HCT116 (cell line): ENCODE measurements at regions not wholly inside any gene's neighbourhood (a gene's known extent, or its start where the extent isn't known, plus 50 kb on each side); places are given as distances from the start of the nearest gene placed in this dataset.

Experiments
- ATAC-seq: fragments of 200-7000 bp; cut with Tn5 transposase; 2 replicates; pipeline ENCODE4 v1.9.1; 2020; ENCODE audit warnings: mild to moderate bottlenecking, moderate library complexity
- BruUV-seq: library from RNA; stranded (reverse); fragments of 400-500 nt; replicated peaks from 2 replicates; lab custom pipeline; 2021; lab: Mats Ljungman, UMichigan
- CTCF ChIA-PET: fragments of 300-600 bp; sonication (Branson Sonifier 250); formaldehyde crosslinking; loops from one replicate; lab custom pipeline; 2021; ENCODE audit warnings: antibody characterized with exemption; lab: Charles Lee
- POLR2A ChIA-PET: fragments of 300-600, 350-600 bp; sonication (Branson Sonifier 250); formaldehyde crosslinking; loops from one replicate; lab custom pipeline; 2021; ENCODE audit warnings: antibody characterized with exemption; lab: Charles Lee
- RAD21 ChIA-PET, 2 experiments: fragments of 300-600 bp; sonication (Branson Sonifier 250); formaldehyde crosslinking; loops; one replicate each; lab custom pipeline; 2023; ENCODE audit warnings: low total read pairs in 2 of 2; ENCODE audit not compliant: uncharacterized antibody in 2 of 2, unreplicated experiment in 2 of 2, low non-redundant PET in 1 of 2; lab: Charles Lee
- DNase-seq: peaks from one replicate; pipeline ENCODE4 v3.0.0-alpha.2; 2010; ENCODE audit warnings: low read depth, low spot score
- H2AFZ ChIP-seq: fragments of 200-600 bp; shearing (Covaris generic), sonication (generic); 2 replicates; pipeline ENCODE4 v1.6.1; 2017; ENCODE audit warnings: low read depth, mixed run types, mixed read lengths, antibody characterized with exemption, low read length; ENCODE audit not compliant: poor library complexity, severe bottlenecking
- H3K27ac ChIP-seq: 2 replicates; pipeline ENCODE4 v1.5.1; 2012; ENCODE audit warnings: low read depth, low read length
- H3K27me3 ChIP-seq: fragments of 200-600 bp; sonication (generic); 2 replicates; pipeline ENCODE4 v1.6.1; 2016; ENCODE audit warnings: mixed run types, low read length, mixed read lengths; ENCODE audit not compliant: insufficient read depth
- H3K36me3 ChIP-seq, 2 experiments: fragments of 200-500 bp in 1 of 2; fragments of 200-600 bp in 1 of 2; sonication (Bioruptor generic) in 1 of 2; sonication (generic) in 1 of 2; 2 replicates each; pipeline versions ENCODE4 v1.5.1 to v1.6.1; 2014 to 2016; ENCODE audit warnings: low read length in 2 of 2, inconsistent platforms in 1 of 2, mixed read lengths in 1 of 2, mixed run types in 1 of 2; ENCODE audit not compliant: insufficient read depth in 2 of 2, control insufficient read depth in 1 of 2
- H3K4me1 ChIP-seq, 2 experiments: fragments of 200-600 bp in 1 of 2; sonication (generic) in 1 of 2; 2 replicates each; pipeline versions ENCODE4 v1.5.1 to v1.6.1; 2012 to 2017; ENCODE audit warnings: low read length in 2 of 2, inconsistent platforms in 1 of 2, mild to moderate bottlenecking in 1 of 2, mixed read lengths in 1 of 2, mixed run types in 1 of 2, moderate library complexity in 1 of 2; ENCODE audit not compliant: insufficient read depth in 2 of 2, control insufficient read depth in 1 of 2
- H3K4me2 ChIP-seq: fragments of 200-600 bp; sonication (generic); 2 replicates; pipeline ENCODE4 v1.6.1; 2017; ENCODE audit warnings: mixed run types, low read length, mixed read lengths
- H3K4me3 ChIP-seq, 2 experiments: fragments of 200-600 bp in 1 of 2; sonication (generic) in 1 of 2; replicated peaks in 1 of 2; 2 replicates each; pipeline ENCODE4 v1.5.1; 2011 to 2016; ENCODE audit warnings: low read length in 2 of 2, control low read depth in 1 of 2, low read depth in 1 of 2, mild to moderate bottlenecking in 1 of 2, mixed read lengths in 1 of 2, mixed run types in 1 of 2
- H3K79me2 ChIP-seq: fragments of 200-600 bp; sonication (generic); 2 replicates; pipeline ENCODE4 v1.6.1; 2017; ENCODE audit warnings: mild to moderate bottlenecking, mixed run types, low read length, moderate library complexity, mixed read lengths; ENCODE audit not compliant: insufficient read depth
- H3K9ac ChIP-seq: fragments of 200-600 bp; sonication (generic); 2 replicates; pipeline ENCODE4 v1.6.1; 2016; ENCODE audit warnings: low read length, mixed read lengths
- H3K9me2 ChIP-seq: fragments of 200-600 bp; sonication (generic), shearing (Covaris generic); 2 replicates; pipeline ENCODE4 v1.6.1; 2017; ENCODE audit warnings: mixed run types, mild to moderate bottlenecking, moderate library complexity; ENCODE audit not compliant: insufficient read depth
- H3K9me3 ChIP-seq, 2 experiments: fragments of 200-500 bp in 1 of 2; fragments of 200-600 bp in 1 of 2; sonication (Bioruptor generic) in 1 of 2; sonication (generic) in 1 of 2; 2 replicates each; pipeline ENCODE4 v1.6.1; 2014 to 2017; ENCODE audit warnings: low read length in 2 of 2, mixed read lengths in 2 of 2, inconsistent platforms in 1 of 2, low read depth in 1 of 2, mild to moderate bottlenecking in 1 of 2, mixed run types in 1 of 2, moderate library complexity in 1 of 2; ENCODE audit not compliant: control insufficient read depth in 1 of 2, insufficient read depth in 1 of 2
- H4K20me1 ChIP-seq: fragments of 200-600 bp; sonication (generic), shearing (Covaris generic); 2 replicates; pipeline ENCODE4 v1.6.1; 2017; ENCODE audit warnings: mixed run types, mild to moderate bottlenecking, moderate library complexity; ENCODE audit not compliant: insufficient read depth
- CBX3 ChIP-seq: IDR thresholded peaks from 2 replicates; pipeline ENCODE4 v1.6.1; 2012; ENCODE audit warnings: low read depth
- CEBPB ChIP-seq: IDR thresholded peaks from 2 replicates; pipeline ENCODE4 v1.6.1; 2012; ENCODE audit warnings: low read depth
- ELF1 ChIP-seq: IDR thresholded peaks from 2 replicates; pipeline ENCODE4 v1.6.1; 2012; ENCODE audit warnings: low read depth, borderline replicate concordance
- EZH2 ChIP-seq: fragments of 200-600 bp; sonication (generic); IDR thresholded peaks from 2 replicates; pipeline ENCODE4 v1.6.1; 2017; ENCODE audit warnings: antibody characterized with exemption, mixed run types
- EZH2phosphoT487 ChIP-seq: fragments of 200-600 bp; IDR thresholded peaks from 2 replicates; pipeline ENCODE4 v1.6.1; 2018; ENCODE audit warnings: antibody characterized with exemption, borderline replicate concordance
- POLR2A ChIP-seq: IDR thresholded peaks from 2 replicates; pipeline ENCODE4 v1.7.0; 2011; ENCODE audit warnings: borderline replicate concordance; ENCODE audit not compliant: insufficient read depth, insufficient read length; ENCODE audit errors: extremely low read depth
- YY1 ChIP-seq: IDR thresholded peaks from 2 replicates; pipeline ENCODE4 v1.6.1; 2011; ENCODE audit warnings: low read length, low read depth, moderate library complexity, mild to moderate bottlenecking; ENCODE audit not compliant: insufficient replicate concordance; ENCODE audit errors: extremely low read depth
- ZNF274 ChIP-seq: fragments of 200-500 bp; sonication (Bioruptor generic); IDR thresholded peaks from 2 replicates; pipeline ENCODE4 v1.6.1; 2014; ENCODE audit warnings: mild to moderate bottlenecking, low read depth, low read length, inconsistent platforms
- intact Hi-C: fragments of 100-400 bp; cut with micrococcal nuclease; formaldehyde crosslinking; loops from 2 replicates; pipeline ENCODE4 v1.10.0; 2022
- TF ChIP-seq, protein P1 (sequence below): IDR thresholded peaks from 2 replicates; pipeline ENCODE4 v1.6.1; 2011; ENCODE audit warnings: mild to moderate bottlenecking, low read length, moderate library complexity; ENCODE audit not compliant: insufficient replicate concordance; ENCODE audit errors: extremely low read depth
- TF ChIP-seq, protein P2 (sequence below): IDR thresholded peaks from 2 replicates; pipeline ENCODE4 v1.6.1; 2012
- TF ChIP-seq, protein P3 (sequence below): IDR thresholded peaks from 2 replicates; pipeline ENCODE4 v1.6.1; 2012; ENCODE audit warnings: low read depth

DNA sequence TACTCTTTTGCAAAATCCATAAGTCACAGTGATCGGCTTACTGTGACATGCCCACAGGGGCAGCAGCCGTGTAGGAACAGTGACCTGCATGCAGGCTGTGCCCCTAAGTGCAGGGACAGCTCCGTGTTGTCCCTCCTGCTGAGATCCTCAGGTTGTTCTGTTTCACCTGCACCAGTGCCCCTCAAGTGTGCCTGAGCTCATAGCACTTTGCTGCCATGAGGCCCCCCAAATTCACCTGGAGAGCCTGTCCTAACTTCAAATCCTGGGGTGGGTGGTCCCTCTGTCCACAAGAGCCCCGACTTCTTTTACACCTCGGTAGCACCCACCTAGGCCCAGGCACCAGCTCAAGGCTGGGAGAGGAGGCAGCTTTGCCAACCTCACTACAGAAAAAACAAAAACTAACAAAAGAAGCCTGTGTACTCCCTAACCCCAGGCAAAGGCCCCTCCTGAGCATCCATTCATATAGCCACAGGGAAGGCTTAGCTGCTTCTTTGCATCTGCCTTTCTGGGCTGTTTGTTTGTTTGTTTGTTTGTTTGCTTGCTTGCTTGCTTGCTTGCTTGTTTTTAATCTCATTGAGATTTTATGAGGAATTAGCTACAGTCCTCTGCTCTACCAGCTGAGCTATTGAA is 214.5 kb downstream of the AUH start:
- H3K4me2 ChIP-seq, result no peak overlapping the region
- BruUV-seq, result no TSS peak
- peaks cover 0 to 11% of the 10 kb centered on the region in 2 experiments; a peak in 2 of 4 replicates for H3K4me1 ChIP-seq
- intact Hi-C loops, result no loop called here
- H3K4me3 ChIP-seq, result no peak overlapping the region
- ATAC-seq (no peak), DNase-seq (no peak)
- no peaks in the 10 kb centered on the region for H3K9me2 ChIP-seq
- H3K9ac ChIP-seq, result no peak overlapping the region
- no peaks in the 10 kb centered on the region for H3K36me3 ChIP-seq
- TF ChIP-seq, protein P1, sequence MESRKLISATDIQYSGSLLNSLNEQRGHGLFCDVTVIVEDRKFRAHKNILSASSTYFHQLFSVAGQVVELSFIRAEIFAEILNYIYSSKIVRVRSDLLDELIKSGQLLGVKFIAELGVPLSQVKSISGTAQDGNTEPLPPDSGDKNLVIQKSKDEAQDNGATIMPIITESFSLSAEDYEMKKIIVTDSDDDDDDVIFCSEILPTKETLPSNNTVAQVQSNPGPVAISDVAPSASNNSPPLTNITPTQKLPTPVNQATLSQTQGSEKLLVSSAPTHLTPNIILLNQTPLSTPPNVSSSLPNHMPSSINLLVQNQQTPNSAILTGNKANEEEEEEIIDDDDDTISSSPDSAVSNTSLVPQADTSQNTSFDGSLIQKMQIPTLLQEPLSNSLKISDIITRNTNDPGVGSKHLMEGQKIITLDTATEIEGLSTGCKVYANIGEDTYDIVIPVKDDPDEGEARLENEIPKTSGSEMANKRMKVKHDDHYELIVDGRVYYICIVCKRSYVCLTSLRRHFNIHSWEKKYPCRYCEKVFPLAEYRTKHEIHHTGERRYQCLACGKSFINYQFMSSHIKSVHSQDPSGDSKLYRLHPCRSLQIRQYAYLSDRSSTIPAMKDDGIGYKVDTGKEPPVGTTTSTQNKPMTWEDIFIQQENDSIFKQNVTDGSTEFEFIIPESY, result no peak
- TF ChIP-seq YY1, result no peak
- TF ChIP-seq POLR2A, result no peak
- TF ChIP-seq, protein P2, sequence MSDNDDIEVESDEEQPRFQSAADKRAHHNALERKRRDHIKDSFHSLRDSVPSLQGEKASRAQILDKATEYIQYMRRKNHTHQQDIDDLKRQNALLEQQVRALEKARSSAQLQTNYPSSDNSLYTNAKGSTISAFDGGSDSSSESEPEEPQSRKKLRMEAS, result no peak
- TF ChIP-seq CEBPB, result no peak
- TF ChIP-seq EZH2, result no peak
- no peak for TF ChIP-seq CBX3
- POLR2A ChIA-PET, result no interaction called here
- no peaks in the 10 kb centered on the region for H3K79me2 ChIP-seq
- RAD21 ChIA-PET, result no interaction called here
- CTCF ChIA-PET, result no interaction called here
- H3K9me3 ChIP-seq, result no peaks in the 10 kb centered on the region
- no peaks in the 10 kb centered on the region for H4K20me1 ChIP-seq
- H3K27ac ChIP-seq, result no peak overlapping the region
- no peaks in the 10 kb centered on the region for H3K27me3 ChIP-seq
- no peak overlapping the region for H2AFZ ChIP-seq

DNA sequence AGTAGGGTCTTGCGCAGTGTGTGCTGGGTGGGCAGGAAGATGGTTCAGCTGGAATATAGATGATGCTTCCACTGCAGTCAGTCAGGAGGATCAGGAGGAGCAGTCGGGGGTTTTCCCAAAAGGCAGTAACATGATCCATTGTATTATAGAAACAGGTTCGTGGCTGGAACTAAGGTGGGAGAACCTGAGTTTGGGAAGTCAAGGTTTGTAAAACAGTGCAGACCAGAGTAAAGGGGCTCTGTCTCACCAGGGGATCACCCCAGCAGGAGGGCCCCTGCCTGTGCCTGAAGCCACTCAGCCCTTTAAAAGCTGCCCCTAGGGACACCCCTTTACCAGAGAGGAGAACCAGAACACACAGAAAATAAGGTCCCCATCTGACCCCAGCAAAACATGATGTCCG is 213.4 kb downstream of the AUH start:
- ChIA-PET POLR2A (no interaction called here), CTCF (no interaction called here), RAD21 (no interaction called here)
- TF ChIP-seq, protein P3, sequence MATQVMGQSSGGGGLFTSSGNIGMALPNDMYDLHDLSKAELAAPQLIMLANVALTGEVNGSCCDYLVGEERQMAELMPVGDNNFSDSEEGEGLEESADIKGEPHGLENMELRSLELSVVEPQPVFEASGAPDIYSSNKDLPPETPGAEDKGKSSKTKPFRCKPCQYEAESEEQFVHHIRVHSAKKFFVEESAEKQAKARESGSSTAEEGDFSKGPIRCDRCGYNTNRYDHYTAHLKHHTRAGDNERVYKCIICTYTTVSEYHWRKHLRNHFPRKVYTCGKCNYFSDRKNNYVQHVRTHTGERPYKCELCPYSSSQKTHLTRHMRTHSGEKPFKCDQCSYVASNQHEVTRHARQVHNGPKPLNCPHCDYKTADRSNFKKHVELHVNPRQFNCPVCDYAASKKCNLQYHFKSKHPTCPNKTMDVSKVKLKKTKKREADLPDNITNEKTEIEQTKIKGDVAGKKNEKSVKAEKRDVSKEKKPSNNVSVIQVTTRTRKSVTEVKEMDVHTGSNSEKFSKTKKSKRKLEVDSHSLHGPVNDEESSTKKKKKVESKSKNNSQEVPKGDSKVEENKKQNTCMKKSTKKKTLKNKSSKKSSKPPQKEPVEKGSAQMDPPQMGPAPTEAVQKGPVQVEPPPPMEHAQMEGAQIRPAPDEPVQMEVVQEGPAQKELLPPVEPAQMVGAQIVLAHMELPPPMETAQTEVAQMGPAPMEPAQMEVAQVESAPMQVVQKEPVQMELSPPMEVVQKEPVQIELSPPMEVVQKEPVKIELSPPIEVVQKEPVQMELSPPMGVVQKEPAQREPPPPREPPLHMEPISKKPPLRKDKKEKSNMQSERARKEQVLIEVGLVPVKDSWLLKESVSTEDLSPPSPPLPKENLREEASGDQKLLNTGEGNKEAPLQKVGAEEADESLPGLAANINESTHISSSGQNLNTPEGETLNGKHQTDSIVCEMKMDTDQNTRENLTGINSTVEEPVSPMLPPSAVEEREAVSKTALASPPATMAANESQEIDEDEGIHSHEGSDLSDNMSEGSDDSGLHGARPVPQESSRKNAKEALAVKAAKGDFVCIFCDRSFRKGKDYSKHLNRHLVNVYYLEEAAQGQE, result no peak
- TF ChIP-seq EZH2phosphoT487 (no peak), YY1 (no peak), ZNF274 (no peak), EZH2 (no peak), ELF1 (no peak), POLR2A (no peak), CEBPB (no peak)
- TF ChIP-seq, protein P2, result no peak
- H3K4me1 ChIP-seq, result peaks cover 0 to 11% of the 10 kb centered on the region in 2 experiments; a peak in 2 of 4 replicates
- DNase-seq, result no peak
- BruUV-seq, result no TSS peak
- H3K4me2 ChIP-seq, result no peak overlapping the region
- no peaks in the 10 kb centered on the region for H3K27me3 ChIP-seq
- H2AFZ ChIP-seq, result no peak overlapping the region
- H3K79me2 ChIP-seq, result no peaks in the 10 kb centered on the region
- H3K9me2 ChIP-seq, result no peaks in the 10 kb centered on the region
- H3K9me3 ChIP-seq, result no peaks in the 10 kb centered on the region
- H3K27ac ChIP-seq, result no peak overlapping the region
- H3K9ac ChIP-seq, result no peak overlapping the region
- intact Hi-C loops, result no loop called here
- no peaks in the 10 kb centered on the region for H4K20me1 ChIP-seq
- ATAC-seq, result no peak
- no peak overlapping the region for H3K4me3 ChIP-seq
- no peaks in the 10 kb centered on the region for H3K36me3 ChIP-seq
